ENCODE measurements at regions not wholly inside any gene's neighbourhood (a gene's known extent, or its start where the extent isn't known, plus 50 kb on each side); places are given as distances from the start of the nearest gene placed in this dataset.

GRCh38 chr6:169165561-169166300 is 87.9 kb downstream of the THBS2 start:
- peak in 1 of 2 experiments; percentile 35 for DNase-seq (ENCODE audit: low read depth in 1 of 2, low spot score in 2 of 2)
- peaks cover 29% of the 10 kb centered on the region for H3K36me3 ChIP-seq
- no peaks in the 10 kb centered on the region for H3K9me3 ChIP-seq (replicated peaks)
- H3K27me3 ChIP-seq (replicated peaks), result no peaks in the 10 kb centered on the region
- no peak overlapping the region for H3K4me3 ChIP-seq
- H3K27ac ChIP-seq, result peak overlapping the region; percentile 99; the same call in 1 of the 2 replicates
- H3K4me1 ChIP-seq (replicated peaks), result peaks cover 63% of the 10 kb centered on the region

DNA sequence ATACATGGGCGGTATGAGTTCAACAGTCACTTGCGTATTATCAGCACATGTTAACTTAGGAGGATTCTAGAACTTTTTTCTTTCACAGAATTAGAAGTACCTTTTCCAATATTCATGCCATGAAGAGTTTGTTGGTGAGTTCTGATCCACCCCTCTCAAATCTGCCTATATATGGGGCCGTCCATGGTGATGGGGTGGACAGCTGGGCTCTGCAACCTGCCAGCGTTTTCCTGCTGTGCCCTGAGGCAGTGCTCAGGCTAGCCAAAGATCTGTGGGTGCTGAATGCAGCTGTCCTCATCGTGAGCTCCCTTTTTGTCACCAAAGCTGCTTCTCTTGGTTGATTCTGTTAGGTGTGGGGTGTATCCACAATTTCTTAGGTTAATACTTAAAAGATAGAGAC is 88.7 kb downstream of the THBS2 start:
- H3K27ac ChIP-seq, result no peak overlapping the region
- peaks cover 32% of the 10 kb centered on the region for H3K36me3 ChIP-seq
- H3K4me1 ChIP-seq (replicated peaks), result peaks cover 68% of the 10 kb centered on the region
- H3K27me3 ChIP-seq (replicated peaks), result no peaks in the 10 kb centered on the region
- H3K9me3 ChIP-seq (replicated peaks), result no peaks in the 10 kb centered on the region
- DNase-seq (ENCODE audit: low read depth in 1 of 2, low spot score in 2 of 2), result no peak
- H3K4me3 ChIP-seq, result no peak overlapping the region

GRCh38 chr6:169164451-169164850 is 89.2 kb downstream of the THBS2 start:
- Histone ChIP-seq H3K27me3 (replicated peaks) (no peaks in the 10 kb centered on the region), H3K9me3 (replicated peaks) (no peaks in the 10 kb centered on the region), H3K4me3 (no peak overlapping the region), H3K4me1 (replicated peaks) (peaks cover 68% of the 10 kb centered on the region), H3K27ac (no peak overlapping the region), H3K36me3 (peaks cover 36% of the 10 kb centered on the region)
- DNase-seq (ENCODE audit: low read depth in 1 of 2, low spot score in 2 of 2), result peak in 1 of 2 experiments; percentile 15

- Histone ChIP-seq H3K9me3 (replicated peaks) (no peaks in the 10 kb centered on the region), H3K27ac (peak overlapping the region; percentile 97), H3K4me1 (replicated peaks) (peaks cover 64% of the 10 kb centered on the region), H3K4me3 (peak overlapping the region; percentile 34), H3K36me3 (peaks cover 42% of the 10 kb centered on the region), H3K27me3 (replicated peaks) (no peaks in the 10 kb centered on the region)
- peak in 1 of 2 experiments; percentile 65 for DNase-seq (ENCODE audit: low read depth in 1 of 2, low spot score in 2 of 2)
Observed at GRCh38 chr6:169163411-169163901, 90.2 kb downstream of the THBS2 start.

DNA sequence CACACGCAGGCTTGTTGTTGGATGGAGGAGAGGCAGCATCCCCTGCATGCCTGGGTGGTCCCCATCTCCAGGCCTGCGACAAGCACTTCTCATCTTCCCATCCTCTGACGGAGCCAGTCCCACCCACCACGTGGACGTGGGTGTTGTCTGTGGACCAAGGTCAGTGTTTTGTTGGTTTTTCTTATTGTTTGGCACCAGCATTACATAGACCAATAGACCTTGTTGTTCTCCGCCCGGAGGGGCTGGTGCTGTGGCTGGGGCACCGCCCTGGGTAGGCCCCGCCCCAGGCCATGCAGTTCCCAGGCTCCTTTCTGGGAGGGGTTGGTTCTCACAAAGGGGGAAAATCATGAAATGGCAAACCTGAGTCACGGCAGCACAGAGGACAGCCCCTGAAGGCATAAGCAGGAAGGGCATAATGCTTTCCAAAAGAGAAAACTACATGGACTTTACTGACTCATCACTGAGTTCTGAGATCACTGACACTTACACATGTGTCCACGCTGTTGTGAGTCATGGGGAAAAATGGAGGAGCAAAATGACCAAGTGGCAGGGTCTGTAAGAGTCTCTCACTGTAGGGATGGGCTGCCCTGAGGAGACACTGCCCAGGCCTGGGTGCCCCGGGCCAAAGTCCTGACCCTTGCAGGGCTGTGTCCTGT is 90.8 kb downstream of the THBS2 start:
- Histone ChIP-seq H3K9me3 (replicated peaks) (no peaks in the 10 kb centered on the region), H3K4me3 (peak overlapping the region; percentile 34), H3K36me3 (peaks cover 47% of the 10 kb centered on the region), H3K27me3 (replicated peaks) (no peaks in the 10 kb centered on the region), H3K4me1 (replicated peaks) (peaks cover 58% of the 10 kb centered on the region), H3K27ac (peak overlapping the region; percentile 97)
- DNase-seq (ENCODE audit: low read depth in 1 of 2, low spot score in 2 of 2), result peak; percentile 98 to 99

GRCh38 chr6:169162249-169162648 is 91.4 kb downstream of the THBS2 start:
- H3K4me3 ChIP-seq, result peak overlapping the region; percentile 34
- peaks cover 51% of the 10 kb centered on the region for H3K4me1 ChIP-seq (replicated peaks)
- peaks cover 51% of the 10 kb centered on the region for H3K36me3 ChIP-seq
- H3K27ac ChIP-seq, result peak overlapping the region; percentile 97
- H3K9me3 ChIP-seq (replicated peaks), result no peaks in the 10 kb centered on the region
- no peaks in the 10 kb centered on the region for H3K27me3 ChIP-seq (replicated peaks)
- peak in 1 of 2 experiments; percentile 55 for DNase-seq (ENCODE audit: low read depth in 1 of 2, low spot score in 2 of 2)

- Histone ChIP-seq H3K27ac (peak overlapping the region; percentile 97), H3K36me3 (peaks cover 53% of the 10 kb centered on the region), H3K9me3 (replicated peaks) (no peaks in the 10 kb centered on the region), H3K27me3 (replicated peaks) (no peaks in the 10 kb centered on the region), H3K4me1 (replicated peaks) (peaks cover 46% of the 10 kb centered on the region), H3K4me3 (peak overlapping the region; percentile 34)
- peak; percentile 66 to 82 for DNase-seq (ENCODE audit: low read depth in 1 of 2, low spot score in 2 of 2)
Observed at GRCh38 chr6:169161572-169162167, 92.0 kb downstream of the THBS2 start.

DNA sequence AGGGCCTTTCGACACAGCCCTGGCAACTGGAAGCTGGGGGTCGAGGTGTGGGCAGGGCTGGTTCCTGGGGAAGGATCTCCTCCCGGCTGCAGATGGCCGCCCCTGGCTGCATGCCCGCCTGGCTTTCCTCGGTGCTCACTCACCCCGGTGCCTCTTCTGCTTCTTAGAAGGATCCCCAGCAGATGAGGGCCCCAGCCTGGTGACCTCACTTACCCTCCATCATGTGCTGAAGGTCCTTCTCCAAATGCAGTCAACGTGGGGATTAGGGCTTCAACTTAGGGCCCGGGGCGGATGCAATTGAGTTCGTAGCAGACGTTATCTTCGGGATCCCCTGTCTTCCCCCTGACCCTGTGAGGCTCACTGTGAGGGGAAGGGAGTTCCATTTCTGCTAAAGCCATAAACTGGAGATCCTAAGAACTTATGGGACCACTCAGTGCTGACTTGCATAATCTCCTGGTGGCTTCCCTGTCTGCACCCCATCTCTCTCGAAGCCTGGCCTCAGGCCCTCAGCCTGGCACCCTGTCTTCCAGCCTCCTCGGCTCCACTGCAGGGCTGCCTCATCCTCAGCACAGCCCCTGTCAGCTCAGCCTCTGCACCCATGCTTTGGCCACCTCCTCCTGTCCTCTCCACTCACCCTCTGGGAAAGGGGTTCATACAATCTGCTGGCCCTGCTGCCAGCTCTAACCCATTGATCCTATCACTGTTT is 92.6 kb downstream of the THBS2 start:
- peak overlapping the region; percentile 97 for H3K27ac ChIP-seq
- DNase-seq (ENCODE audit: low read depth in 1 of 2, low spot score in 2 of 2), result peak in 1 of 2 experiments; percentile 39
- H3K36me3 ChIP-seq, result peaks cover 53% of the 10 kb centered on the region
- H3K4me3 ChIP-seq, result peak overlapping the region; percentile 34; the same call in 1 of the 2 replicates
- peaks cover 47% of the 10 kb centered on the region for H3K4me1 ChIP-seq (replicated peaks)
- H3K27me3 ChIP-seq (replicated peaks), result no peaks in the 10 kb centered on the region
- no peaks in the 10 kb centered on the region for H3K9me3 ChIP-seq (replicated peaks)

DNA sequence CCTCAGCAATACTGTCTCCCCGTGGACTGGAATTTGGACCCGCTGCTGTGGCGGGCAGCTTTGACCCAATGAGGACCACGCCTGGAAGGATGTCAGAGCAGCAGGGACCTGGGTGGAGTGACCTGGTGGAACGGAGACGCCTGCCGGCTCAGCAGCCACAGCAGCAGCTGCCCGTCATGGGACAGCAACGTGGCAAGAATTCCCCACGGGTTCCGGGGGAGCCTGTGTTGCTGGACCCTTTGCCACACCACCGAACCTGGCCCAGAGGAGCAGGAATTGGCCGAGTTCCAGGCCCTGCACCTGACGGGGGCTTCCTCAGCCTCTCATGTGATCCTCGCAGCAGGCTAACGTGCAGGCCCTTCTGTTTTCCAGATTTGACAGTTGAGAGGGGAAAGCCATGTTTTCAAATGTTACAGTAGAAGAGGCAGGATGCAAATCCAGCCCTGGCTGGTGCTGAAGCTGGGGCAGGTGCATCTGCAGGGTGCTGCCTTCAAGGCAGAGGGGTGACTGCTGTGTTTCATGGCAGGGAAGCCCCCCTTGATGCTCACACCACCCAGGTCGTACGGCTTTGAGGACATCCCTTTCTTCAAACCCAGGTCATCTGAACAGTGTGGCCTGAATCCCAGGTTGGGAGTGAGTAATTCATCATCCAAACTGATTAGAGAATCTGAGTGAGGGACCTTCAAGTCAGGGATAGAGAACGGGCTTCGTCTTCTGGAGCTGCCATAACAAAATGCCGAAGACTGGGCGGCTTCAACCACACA is 93.4 kb downstream of the THBS2 start:
- Histone ChIP-seq H3K4me1 (replicated peaks) (peaks cover 43% of the 10 kb centered on the region), H3K9me3 (replicated peaks) (no peaks in the 10 kb centered on the region), H3K4me3 (no peak overlapping the region), H3K27ac (0 out of 2 replicates have a peak overlapping the region, but pooled peaks have one; percentile 97), H3K27me3 (replicated peaks) (no peaks in the 10 kb centered on the region), H3K36me3 (peaks cover 50% of the 10 kb centered on the region)
- DNase-seq (ENCODE audit: low read depth in 1 of 2, low spot score in 2 of 2), result peak in 1 of 2 experiments; percentile 32

DNA sequence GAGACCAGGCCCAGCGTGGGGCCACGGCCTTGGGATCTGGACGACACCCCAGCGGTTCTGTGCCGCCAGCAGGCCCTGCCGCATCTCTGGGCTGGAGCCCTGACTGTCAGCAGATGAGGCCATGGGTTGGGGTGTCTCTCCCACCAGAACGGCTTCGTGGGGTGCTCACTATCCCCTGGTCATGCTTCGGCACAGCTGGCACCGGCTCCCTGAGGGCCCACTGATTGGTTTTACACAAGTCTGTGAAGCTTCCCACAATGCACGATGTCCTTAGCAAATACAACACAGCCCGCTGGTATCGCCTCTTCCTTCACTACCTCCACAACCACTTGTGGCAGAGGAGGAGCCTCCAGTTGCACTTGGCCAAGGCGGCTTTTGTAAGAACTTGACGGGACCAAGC is 94.3 kb downstream of the THBS2 start:
- H3K36me3 ChIP-seq, result peaks cover 50% of the 10 kb centered on the region
- H3K4me1 ChIP-seq (replicated peaks), result peaks cover 39% of the 10 kb centered on the region
- peak in 1 of 2 experiments; percentile 35 for DNase-seq (ENCODE audit: low read depth in 1 of 2, low spot score in 2 of 2)
- H3K27ac ChIP-seq, result no peak overlapping the region
- no peaks in the 10 kb centered on the region for H3K27me3 ChIP-seq (replicated peaks)
- H3K4me3 ChIP-seq, result no peak overlapping the region
- no peaks in the 10 kb centered on the region for H3K9me3 ChIP-seq (replicated peaks)

DNA sequence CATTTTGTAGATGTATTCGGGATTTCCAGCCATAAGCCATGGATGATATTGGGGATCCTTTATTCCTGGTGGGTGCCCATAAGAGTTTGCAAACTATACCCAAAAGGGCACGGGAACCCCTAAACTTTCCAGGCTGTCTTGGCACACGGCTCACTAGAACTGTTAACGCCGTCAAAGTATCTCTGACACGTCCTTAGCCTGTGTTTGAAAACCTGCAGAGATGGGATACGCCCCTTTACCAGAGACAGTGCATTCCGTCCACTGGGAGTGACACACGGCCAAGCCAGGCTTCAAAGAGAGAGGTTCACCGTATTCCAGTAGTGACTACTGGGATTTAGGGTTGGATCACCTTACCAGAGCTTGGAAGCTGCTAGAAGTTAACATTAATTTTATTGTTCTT is 95.0 kb downstream of the THBS2 start:
- H3K4me1 ChIP-seq (replicated peaks), result peaks cover 37% of the 10 kb centered on the region
- peak in 1 of 2 experiments; percentile 28 for DNase-seq (ENCODE audit: low read depth in 1 of 2, low spot score in 2 of 2)
- H3K36me3 ChIP-seq, result peaks cover 50% of the 10 kb centered on the region
- no peaks in the 10 kb centered on the region for H3K27me3 ChIP-seq (replicated peaks)
- H3K4me3 ChIP-seq, result no peak overlapping the region
- no peaks in the 10 kb centered on the region for H3K9me3 ChIP-seq (replicated peaks)
- no peak overlapping the region for H3K27ac ChIP-seq

GRCh38 chr6:169158174-169158573 is 95.5 kb downstream of the THBS2 start:
- DNase-seq (ENCODE audit: low read depth in 1 of 2, low spot score in 2 of 2), result no peak
- no peak overlapping the region for H3K27ac ChIP-seq
- H3K4me3 ChIP-seq, result no peak overlapping the region
- H3K4me1 ChIP-seq (replicated peaks), result peaks cover 32% of the 10 kb centered on the region
- H3K27me3 ChIP-seq (replicated peaks), result no peaks in the 10 kb centered on the region
- no peaks in the 10 kb centered on the region for H3K9me3 ChIP-seq (replicated peaks)
- H3K36me3 ChIP-seq, result peaks cover 50% of the 10 kb centered on the region
